ENCODE measurements at regions not wholly inside any gene's neighbourhood (a gene's known extent, or its start where the extent isn't known, plus 50 kb on each side); places are given as distances from the start of the nearest gene placed in this dataset.

DNA sequence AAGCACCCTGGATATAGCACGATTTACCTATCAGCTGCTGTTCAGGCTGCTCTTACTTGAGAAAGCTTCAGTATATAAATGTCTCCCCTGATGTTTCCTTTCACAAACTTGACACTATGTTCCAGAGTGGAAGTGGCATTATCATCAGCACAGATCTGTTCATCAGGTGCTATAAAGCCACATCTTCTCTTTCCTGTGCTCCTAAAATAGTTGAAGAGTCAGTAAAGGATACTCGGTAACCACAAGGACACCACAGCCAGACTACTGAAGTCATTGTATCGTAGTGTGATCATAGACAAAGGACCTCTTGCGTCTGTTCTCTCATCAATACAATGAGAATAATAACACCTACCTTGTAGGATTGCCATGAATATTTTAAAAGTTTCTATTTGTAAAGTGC lies 841.0 kb upstream of the CELF4 start:
- TF ChIP-seq, protein P1, sequence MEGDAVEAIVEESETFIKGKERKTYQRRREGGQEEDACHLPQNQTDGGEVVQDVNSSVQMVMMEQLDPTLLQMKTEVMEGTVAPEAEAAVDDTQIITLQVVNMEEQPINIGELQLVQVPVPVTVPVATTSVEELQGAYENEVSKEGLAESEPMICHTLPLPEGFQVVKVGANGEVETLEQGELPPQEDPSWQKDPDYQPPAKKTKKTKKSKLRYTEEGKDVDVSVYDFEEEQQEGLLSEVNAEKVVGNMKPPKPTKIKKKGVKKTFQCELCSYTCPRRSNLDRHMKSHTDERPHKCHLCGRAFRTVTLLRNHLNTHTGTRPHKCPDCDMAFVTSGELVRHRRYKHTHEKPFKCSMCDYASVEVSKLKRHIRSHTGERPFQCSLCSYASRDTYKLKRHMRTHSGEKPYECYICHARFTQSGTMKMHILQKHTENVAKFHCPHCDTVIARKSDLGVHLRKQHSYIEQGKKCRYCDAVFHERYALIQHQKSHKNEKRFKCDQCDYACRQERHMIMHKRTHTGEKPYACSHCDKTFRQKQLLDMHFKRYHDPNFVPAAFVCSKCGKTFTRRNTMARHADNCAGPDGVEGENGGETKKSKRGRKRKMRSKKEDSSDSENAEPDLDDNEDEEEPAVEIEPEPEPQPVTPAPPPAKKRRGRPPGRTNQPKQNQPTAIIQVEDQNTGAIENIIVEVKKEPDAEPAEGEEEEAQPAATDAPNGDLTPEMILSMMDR (IDR thresholded peaks at IDR 0.05), result no peak
- no peak for TF ChIP-seq POLR2A (IDR thresholded peaks at IDR 0.05)
- no peak for TF ChIP-seq POLR2AphosphoS5 (IDR thresholded peaks at IDR 0.05)
- TF ChIP-seq EP300 (IDR thresholded peaks at IDR 0.05), result no peak
